Hindlimb muscle (tissue), 1 donor: ENCODE measurements at regions not wholly inside any gene's neighbourhood (a gene's known extent, or its start where the extent isn't known, plus 50 kb on each side); places are given as distances from the start of the nearest gene placed in this dataset.

Source experiments
- DNase-seq: peaks from one replicate; pipeline ENCODE4 v3.0.0-alpha.2; 2013

DNA sequence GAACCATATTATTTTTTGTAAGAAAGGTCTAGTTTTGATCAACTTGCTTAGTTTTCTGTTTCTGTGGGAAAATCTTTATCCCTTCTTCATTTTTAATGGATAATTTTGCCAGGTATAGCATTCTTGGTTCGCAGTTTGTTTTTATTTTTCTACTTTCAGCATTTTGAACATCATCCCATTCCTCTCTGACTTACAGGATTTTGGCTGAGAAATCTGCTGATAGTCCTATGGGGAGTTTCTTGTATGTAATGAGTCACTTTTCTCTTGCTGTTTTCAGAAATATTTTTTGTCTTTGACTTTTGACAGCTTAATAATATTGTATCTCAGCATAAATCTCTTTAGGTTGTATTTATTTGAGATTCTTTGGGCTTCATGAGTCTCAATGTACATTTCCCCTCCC, 389.1 kb downstream of the PBX1 start:
- no peak for DNase-seq

DNA sequence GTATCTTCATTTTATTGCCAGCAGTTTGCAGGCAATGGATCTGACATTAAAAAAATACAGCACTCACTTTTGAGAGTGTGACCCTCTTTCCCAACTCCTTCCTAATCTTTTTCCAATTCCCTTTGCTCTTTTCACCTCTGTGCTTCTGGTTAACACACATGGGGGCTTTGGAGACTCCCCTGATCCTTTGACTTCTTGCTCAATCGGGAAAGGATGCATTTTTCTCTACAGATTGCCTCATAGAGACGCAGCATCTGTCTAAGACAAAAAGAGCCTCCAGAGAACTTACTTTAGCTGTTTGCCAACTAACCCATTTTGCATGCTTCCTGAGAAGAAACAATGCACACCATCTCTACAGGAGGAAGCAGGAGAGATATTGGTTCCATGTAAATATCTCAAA, 378.3 kb downstream of the PBX1 start:
- no peak for DNase-seq

DNA sequence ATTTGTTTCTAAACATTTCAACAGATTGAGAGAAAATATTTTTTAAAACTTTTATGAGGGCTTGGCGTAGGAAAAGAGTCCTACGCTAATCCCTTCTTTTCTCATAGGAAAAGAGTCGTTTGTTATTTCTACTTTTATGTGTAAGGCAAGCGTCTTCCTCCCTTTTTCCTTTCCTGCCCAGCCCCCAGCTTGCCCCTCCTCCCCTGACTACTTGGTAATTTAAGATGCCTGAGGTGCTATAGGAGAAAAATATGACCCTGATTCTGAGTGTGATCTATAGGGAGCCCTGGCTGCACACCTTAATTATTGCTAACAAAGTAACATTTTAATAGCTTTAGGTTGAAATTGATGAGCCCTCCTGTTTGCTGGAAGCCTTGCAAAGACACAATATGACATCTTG, 373.6 kb downstream of the PBX1 start:
- no peak for DNase-seq

DNA sequence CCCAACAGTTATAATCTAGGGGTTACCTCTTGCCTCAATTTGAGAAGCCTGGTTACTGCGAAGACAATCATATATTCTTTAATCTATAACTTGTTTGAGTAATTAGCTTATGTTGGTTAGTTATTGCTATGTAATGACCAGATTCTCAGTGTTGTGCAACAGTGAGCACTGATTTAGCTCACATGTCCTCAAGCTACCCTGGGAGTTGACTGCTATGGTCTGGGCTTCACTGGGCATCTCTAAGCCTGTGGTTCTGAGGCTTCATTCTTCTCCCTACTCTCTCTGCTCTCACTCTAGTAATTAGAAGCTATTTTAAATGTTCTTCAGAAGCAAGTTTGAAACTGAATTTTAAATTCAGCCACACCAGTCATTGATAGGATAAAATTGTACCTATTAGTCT, 371.8 kb downstream of the PBX1 start:
- no peak for DNase-seq

- no peak for DNase-seq
Observed at GRCh38 chr1:164930241-164930640, 371.3 kb downstream of the PBX1 start.

DNA sequence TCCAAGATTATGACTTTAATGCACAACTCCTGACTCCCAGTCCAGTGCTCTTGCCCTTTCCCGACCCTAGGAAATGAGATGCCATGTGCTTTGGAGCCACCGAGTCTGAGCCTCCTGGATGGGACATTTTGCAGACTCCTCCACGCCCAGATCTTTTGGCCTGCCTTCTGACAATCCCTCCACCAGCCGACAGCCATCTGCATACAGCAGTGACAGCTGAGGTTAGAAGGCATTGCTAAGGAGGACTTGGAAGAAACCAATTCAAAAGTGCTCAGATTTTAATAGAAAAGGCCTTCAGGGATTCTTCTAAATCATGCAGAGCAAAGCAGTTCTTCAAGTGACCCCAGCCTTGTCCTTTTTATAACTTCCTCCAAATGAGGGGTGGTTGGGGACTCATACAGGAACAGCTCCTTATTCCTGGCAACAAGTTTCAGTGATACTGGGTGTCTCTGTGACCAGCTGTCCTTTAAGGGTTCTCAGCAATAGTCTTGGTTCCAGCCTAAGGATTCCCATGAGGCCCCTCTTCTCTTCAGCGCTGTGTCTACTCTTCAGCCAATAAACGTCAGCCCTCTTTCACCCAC, 369.3 kb downstream of the PBX1 start:
- DNase-seq: no peak

DNA sequence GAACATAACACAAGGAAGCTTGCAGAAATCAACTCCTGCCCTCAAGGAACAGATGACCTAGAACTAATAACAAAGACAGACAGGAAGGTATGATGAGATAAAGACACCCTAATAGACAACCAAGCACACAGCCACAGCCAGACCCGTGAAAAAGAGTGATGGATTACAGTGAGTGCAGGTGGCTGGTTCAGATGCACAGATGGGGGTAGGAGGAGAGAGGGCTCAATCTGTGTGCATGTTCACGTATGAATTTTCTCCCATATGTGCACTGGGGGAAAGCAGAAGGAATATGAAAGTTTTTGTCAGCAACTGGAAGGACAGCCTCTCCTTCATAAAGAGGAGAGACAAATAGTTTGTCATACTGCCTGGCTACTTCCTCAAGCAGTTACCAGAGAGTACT, 367.1 kb downstream of the PBX1 start:
- no peak for DNase-seq

DNA sequence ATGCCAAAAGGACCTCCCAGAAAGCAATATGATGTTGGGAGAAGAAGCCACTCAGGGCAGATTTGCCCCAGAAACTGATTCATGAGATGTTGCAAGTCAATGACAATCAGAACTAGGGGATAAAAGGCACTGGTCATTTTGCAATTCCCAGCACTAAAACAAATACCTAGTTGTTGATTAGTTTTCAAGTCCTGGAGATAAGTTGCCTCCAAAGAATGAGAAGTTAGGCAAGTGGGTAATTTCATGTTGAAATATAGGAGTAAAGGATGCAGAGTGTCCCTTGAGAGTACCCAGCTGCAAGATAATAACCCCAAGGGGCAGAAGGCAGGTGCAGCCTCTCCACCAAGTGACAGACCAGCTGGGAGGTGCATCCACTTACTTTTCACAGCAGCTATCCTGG, 363.6 kb downstream of the PBX1 start:
- no peak for DNase-seq

GRCh38 chr1:164921493-164921892, 362.5 kb downstream of the PBX1 start:
- no peak for DNase-seq

DNA sequence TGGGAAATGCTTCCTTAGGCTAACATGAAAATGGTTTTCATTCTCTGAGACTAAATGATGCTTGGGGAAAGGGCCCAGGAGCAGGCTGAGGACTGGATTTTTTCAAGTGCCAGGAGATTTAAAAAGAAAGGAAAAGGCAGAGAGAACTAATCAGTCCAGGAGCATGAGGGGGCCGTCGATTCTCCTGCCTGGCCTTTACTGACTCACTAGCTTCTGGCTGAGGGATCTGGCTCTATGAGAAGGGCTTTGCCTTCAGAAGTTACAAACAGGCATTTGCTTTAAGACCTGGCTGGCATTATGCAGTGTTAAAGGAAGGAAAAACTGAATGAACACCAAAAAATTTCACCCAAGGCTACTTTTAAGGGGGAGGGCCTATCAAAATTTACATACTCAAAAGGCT, 359.2 kb downstream of the PBX1 start:
- no peak for DNase-seq

DNA sequence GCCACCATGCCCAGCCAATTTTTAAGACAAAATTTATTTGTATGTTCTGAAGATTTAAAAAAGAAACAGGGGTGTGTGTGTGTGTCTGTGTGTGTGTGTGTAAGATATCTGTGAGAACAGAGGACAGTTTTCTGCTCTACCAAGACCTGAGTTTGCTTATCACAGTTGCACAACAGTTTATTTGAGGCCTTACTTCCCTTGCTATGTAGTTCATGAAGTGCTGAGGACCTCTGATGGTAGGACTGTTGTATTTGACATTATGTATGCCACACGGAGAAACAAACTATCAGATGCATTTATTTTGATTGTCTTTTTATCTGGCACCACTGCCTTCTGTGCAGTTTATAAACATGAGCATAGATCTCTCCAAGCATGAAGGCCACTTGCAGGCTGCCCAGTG, 355.2 kb downstream of the PBX1 start:
- no peak for DNase-seq

- DNase-seq: no peak
Observed at GRCh38 chr1:164912290-164912689, 353.3 kb downstream of the PBX1 start.

- DNase-seq: no peak
Observed at GRCh38 chr1:164910671-164911070, 351.7 kb downstream of the PBX1 start.

- no peak for DNase-seq
Observed at GRCh38 chr1:164907666-164908065, 348.7 kb downstream of the PBX1 start.

- DNase-seq: no peak
Observed at GRCh38 chr1:164905869-164906268, 346.9 kb downstream of the PBX1 start.

DNA sequence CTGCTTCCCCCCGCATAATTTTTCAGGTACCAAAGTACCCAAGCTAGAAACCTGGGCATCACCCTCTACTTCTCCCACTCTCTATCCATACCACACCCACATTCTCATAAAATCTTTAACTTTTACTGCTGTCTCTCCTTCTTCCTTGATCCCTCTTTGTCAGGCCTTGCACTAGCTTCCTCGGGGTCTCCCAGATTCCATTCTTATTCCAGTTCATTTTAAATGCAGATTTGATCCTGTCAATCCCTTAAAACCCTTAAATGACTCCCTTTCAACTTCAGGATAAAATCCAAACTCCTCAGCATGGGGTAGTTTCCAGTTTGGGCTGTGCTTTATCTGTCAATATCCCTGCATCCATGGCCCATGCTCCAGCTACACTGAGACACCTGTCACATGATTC, 343.5 kb downstream of the PBX1 start:
- no peak for DNase-seq
